Natural killer cell (primary cell): ENCODE measurements at regions not wholly inside any gene's neighbourhood (a gene's known extent, or its start where the extent isn't known, plus 50 kb on each side); places are given as distances from the start of the nearest gene placed in this dataset.
"Not testable (repeated sequence)": the region's sequence is repeated elsewhere in the genome, so short reads cannot be mapped to it uniquely, and the experiment has no call there.

ENCODE experiments used
- ATAC-seq, 3 donors: fragments of 150-1000 bp in 2 of 3; fragments of 200-7000 bp in 1 of 3; cut with Tn5 transposase; 1 replicate in 1 of 3; 2 replicates in 2 of 3; pipeline ENCODE4 v1.10.0; 2021; ENCODE audit warnings: mild to moderate bottlenecking in 2 of 3, moderate library complexity in 2 of 3
- DNase-seq, 2 donors: peaks; one replicate each; pipeline versions ENCODE4 v3.0.0 to v3.0.0-alpha.2; 2013 to 2021; ENCODE audit warnings: mixed read lengths in 1 of 2
- H3K27ac ChIP-seq: one replicate; pipeline ENCODE4 v1.5.1; 2013; ENCODE audit warnings: mild to moderate bottlenecking, low read length
- H3K27me3 ChIP-seq: one replicate; pipeline ENCODE4 v1.6.1; 2013; ENCODE audit warnings: low read length; ENCODE audit not compliant: control insufficient read depth, insufficient read depth
- H3K36me3 ChIP-seq: one replicate; pipeline ENCODE4 v1.6.1; 2013; ENCODE audit warnings: low read length; ENCODE audit not compliant: control insufficient read depth, insufficient read depth
- H3K4me1 ChIP-seq: one replicate; pipeline ENCODE4 v1.6.1; 2013; ENCODE audit warnings: low read length; ENCODE audit not compliant: control insufficient read depth, insufficient read depth
- H3K4me3 ChIP-seq: one replicate; pipeline ENCODE4 v1.5.1; 2013; ENCODE audit warnings: low read length
- H3K9me3 ChIP-seq: one replicate; pipeline ENCODE4 v1.6.1; 2013; ENCODE audit warnings: low read length; ENCODE audit not compliant: control insufficient read depth, insufficient read depth
- H3K27ac Mint-ChIP-seq, 2 donors: one replicate each; pipeline ENCODE4 v1.8.0; 2022; ENCODE audit warnings: mild to moderate bottlenecking in 2 of 2, mixed read lengths in 2 of 2, moderate library complexity in 1 of 2
- H3K27me3 Mint-ChIP-seq, 2 donors: one replicate each; pipeline ENCODE4 v1.8.0; 2022; ENCODE audit warnings: low read depth in 2 of 2, mixed read lengths in 2 of 2
- H3K36me3 Mint-ChIP-seq: one replicate; pipeline ENCODE4 v1.8.0; 2022; ENCODE audit warnings: mixed read lengths
- H3K4me1 Mint-ChIP-seq, 2 donors: one replicate each; pipeline ENCODE4 v1.8.0; 2022; ENCODE audit warnings: mixed read lengths in 2 of 2
- H3K4me3 Mint-ChIP-seq: one replicate; pipeline ENCODE4 v1.8.0; 2022; ENCODE audit warnings: mild to moderate bottlenecking, moderate library complexity, mixed read lengths
- H3K9me3 Mint-ChIP-seq, 2 donors: one replicate each; pipeline ENCODE4 v1.8.0; 2022; ENCODE audit warnings: mixed read lengths in 2 of 2
- WGBS: methylation state at CpG from one replicate; pipeline ENCODE4 v1.1.7; 2013; ENCODE audit warnings: missing lambda C conversion rate; ENCODE audit not compliant: insufficient coverage; 5-methylcytosine and 5-hydroxymethylcytosine counted together
- intact Hi-C: fragments of 100-400 bp; cut with micrococcal nuclease; formaldehyde crosslinking; loops from one replicate; pipeline ENCODE4 v1.14.2; 2022

DNA sequence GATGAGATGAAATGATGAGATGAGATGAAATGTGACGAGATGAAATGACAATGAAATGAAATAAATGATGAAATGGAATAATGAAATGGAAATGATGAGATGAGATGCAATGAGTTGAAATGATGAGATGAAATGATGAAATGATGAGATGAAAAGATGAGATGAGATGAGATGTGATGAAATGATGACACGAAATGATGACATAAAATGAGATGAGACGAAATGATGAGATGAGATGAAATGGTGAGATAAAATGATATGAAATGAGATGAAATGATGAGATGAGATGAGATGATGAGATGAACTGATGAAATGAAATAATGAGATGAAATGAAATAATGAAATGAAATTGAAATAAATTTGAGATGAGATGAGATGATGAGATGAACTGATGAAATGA lies 232.2 kb downstream of the GOLGA6L6 start:
- DNase-seq, H3K9me3 Mint-ChIP-seq: not testable (repeated sequence)
- 68% methylated on average over 3 of the region's 3 CpGs for WGBS

GRCh38 chr15:20308027-20308690 lies 233.4 kb downstream of the GOLGA6L6 start:
- H3K36me3 Mint-ChIP-seq, intact Hi-C loops: not testable (repeated sequence)
- WGBS, result 89% methylated on average over 4 of the region's 4 CpGs

More for the DNA sequence above, 232.2 kb downstream of the GOLGA6L6 start:
- H3K27me3 ChIP-seq, intact Hi-C loops, H3K4me3 ChIP-seq, H3K4me1 ChIP-seq, H3K36me3 ChIP-seq, H3K27me3 Mint-ChIP-seq, H3K27ac ChIP-seq, H3K36me3 Mint-ChIP-seq, H3K27ac Mint-ChIP-seq, H3K4me3 Mint-ChIP-seq, ATAC-seq, H3K9me3 ChIP-seq, H3K4me1 Mint-ChIP-seq: not testable (repeated sequence)

DNA sequence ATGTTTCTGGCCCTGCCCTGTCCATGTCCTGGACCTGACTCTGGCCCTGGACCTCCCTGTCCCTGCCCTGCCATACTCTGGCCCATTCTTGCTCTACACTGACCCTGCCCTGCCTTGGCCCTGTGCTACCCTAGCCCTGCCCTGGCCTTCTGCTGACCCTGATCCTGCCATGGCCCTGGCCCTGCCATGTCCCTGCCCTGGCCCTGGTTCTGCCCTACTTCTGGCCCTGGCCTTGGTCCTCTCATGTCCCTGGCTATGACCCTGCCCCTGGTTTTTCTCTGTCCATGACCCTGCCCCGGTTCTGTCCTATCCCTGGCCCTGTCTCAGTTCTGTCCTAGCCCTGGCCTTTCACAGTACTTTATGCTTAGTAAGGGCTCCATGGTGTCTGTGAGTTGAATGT lies 234.5 kb downstream of the GOLGA6L6 start:
- 72% methylated on average over 1 of the region's 1 CpG for WGBS
- H3K4me1 ChIP-seq, H3K27ac ChIP-seq, ATAC-seq, H3K9me3 ChIP-seq, H3K27me3 Mint-ChIP-seq, H3K36me3 ChIP-seq, H3K9me3 Mint-ChIP-seq, H3K27ac Mint-ChIP-seq, H3K4me3 Mint-ChIP-seq, DNase-seq, H3K36me3 Mint-ChIP-seq, H3K27me3 ChIP-seq, intact Hi-C loops, H3K4me3 ChIP-seq, H3K4me1 Mint-ChIP-seq: not testable (repeated sequence)

More at GRCh38 chr15:20308027-20308690, 233.4 kb downstream of the GOLGA6L6 start:
- not testable (repeated sequence) for H3K27ac ChIP-seq, H3K9me3 Mint-ChIP-seq, H3K4me3 Mint-ChIP-seq, H3K27me3 ChIP-seq, H3K27ac Mint-ChIP-seq, H3K9me3 ChIP-seq, H3K4me3 ChIP-seq, H3K4me1 ChIP-seq, H3K27me3 Mint-ChIP-seq, H3K4me1 Mint-ChIP-seq, ATAC-seq, DNase-seq, H3K36me3 ChIP-seq

DNA sequence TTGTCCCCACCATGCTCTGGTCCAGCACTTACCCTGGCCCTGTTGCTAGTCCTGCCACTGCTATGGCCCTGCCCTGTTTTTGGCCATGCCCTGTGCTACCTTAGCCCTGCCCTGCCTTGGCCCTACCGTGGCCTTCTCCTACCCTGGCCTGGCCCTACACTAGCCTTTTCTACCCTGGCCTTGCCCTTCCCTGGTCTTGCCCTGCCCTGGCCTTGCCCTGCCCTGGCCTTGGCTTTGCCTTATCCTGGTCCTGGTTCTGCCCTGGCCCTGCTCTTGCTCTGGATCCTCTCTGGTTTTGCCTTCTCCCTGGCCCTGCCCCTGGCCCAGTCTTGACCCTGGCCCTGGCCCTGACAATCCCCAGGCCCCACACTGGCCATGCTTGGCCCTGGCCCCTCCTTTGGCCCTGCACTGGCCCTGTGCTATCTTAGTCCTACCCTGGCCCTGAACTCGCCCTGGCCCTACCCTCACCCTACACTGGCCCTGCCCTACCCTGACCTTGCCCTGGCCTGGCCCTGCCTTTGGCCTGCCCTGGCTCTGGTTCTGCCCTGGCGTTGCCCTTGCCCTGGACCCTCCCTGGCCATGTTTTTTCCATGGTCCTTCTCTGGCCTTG lies 235.0 kb downstream of the GOLGA6L6 start:
- H3K4me1 Mint-ChIP-seq, H3K4me1 ChIP-seq, H3K9me3 ChIP-seq, H3K27ac ChIP-seq, DNase-seq, H3K4me3 Mint-ChIP-seq, H3K36me3 Mint-ChIP-seq, H3K36me3 ChIP-seq, ATAC-seq, H3K4me3 ChIP-seq, H3K9me3 Mint-ChIP-seq, H3K27ac Mint-ChIP-seq, H3K27me3 Mint-ChIP-seq, intact Hi-C loops, H3K27me3 ChIP-seq: not testable (repeated sequence)
- 73% methylated on average over 3 of the region's 3 CpGs for WGBS

DNA sequence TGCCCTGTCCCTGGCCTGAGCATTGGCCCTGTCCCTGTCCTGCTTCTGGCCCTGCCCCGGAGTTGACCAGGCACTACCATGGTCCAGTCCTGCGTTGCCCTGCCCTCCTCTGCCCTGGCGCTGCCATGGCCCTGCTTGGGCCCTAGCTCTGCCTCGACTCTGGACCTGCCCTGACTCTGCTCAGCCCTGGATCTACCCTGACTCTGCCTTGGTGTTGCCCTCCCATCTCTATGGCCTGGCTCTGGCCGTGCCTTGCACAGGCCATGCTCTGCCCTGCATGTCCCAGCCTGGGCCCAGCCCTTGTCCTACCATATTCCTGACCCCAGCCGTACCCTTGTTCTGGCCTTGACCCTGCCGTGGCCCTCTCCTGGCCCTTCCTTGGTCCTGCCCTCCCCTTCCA lies 235.7 kb downstream of the GOLGA6L6 start:
- H3K9me3 Mint-ChIP-seq, H3K9me3 ChIP-seq, H3K4me1 ChIP-seq, H3K36me3 Mint-ChIP-seq, H3K4me3 ChIP-seq, H3K27me3 Mint-ChIP-seq, ATAC-seq, intact Hi-C loops, H3K4me3 Mint-ChIP-seq, DNase-seq, H3K27ac ChIP-seq, H3K27me3 ChIP-seq, H3K27ac Mint-ChIP-seq, H3K36me3 ChIP-seq, H3K4me1 Mint-ChIP-seq: not testable (repeated sequence)
- 81% methylated on average over 7 of the region's 7 CpGs for WGBS

- H3K36me3 Mint-ChIP-seq, DNase-seq, H3K4me3 ChIP-seq, intact Hi-C loops, H3K27me3 ChIP-seq, H3K9me3 ChIP-seq, H3K27me3 Mint-ChIP-seq, H3K36me3 ChIP-seq, H3K4me1 Mint-ChIP-seq, H3K27ac ChIP-seq, H3K27ac Mint-ChIP-seq, H3K9me3 Mint-ChIP-seq, H3K4me1 ChIP-seq, ATAC-seq, H3K4me3 Mint-ChIP-seq: not testable (repeated sequence)
- WGBS, result 89% methylated on average over 6 of the region's 6 CpGs
Observed at GRCh38 chr15:20305015-20305465, 236.6 kb downstream of the GOLGA6L6 start.

- H3K36me3 ChIP-seq, H3K27ac ChIP-seq, H3K9me3 ChIP-seq, H3K4me3 Mint-ChIP-seq, H3K9me3 Mint-ChIP-seq, H3K27ac Mint-ChIP-seq, ATAC-seq, DNase-seq, H3K4me3 ChIP-seq, H3K27me3 Mint-ChIP-seq, H3K27me3 ChIP-seq, H3K36me3 Mint-ChIP-seq, intact Hi-C loops, H3K4me1 ChIP-seq, H3K4me1 Mint-ChIP-seq: not testable (repeated sequence)
- 75% methylated on average over 10 of the region's 10 CpGs for WGBS
Observed at GRCh38 chr15:20304282-20305014, 237.2 kb downstream of the GOLGA6L6 start.
